Esophagus squamous epithelium (tissue), 5 donors: ENCODE measurements at regions not wholly inside any gene's neighbourhood (a gene's known extent, or its start where the extent isn't known, plus 50 kb on each side); places are given as distances from the start of the nearest gene placed in this dataset.

Experiments
- DNase-seq: peaks from one replicate; lab custom pipeline; 2025; lab: John Stamatoyannopoulos, UW
- H3K27ac ChIP-seq, 4 donors: fragments of 200-600 bp; sonication (generic); one replicate each; pipeline ENCODE4 v1.5.1; 2016 to 2019; ENCODE audit warnings: mild to moderate bottlenecking in 1 of 4
- H3K27me3 ChIP-seq, 4 donors: fragments of 200-600 bp; sonication (generic); 1 replicate in 3 of 4; 2 replicates in 1 of 4; pipeline versions ENCODE4 v1.5.1 to v1.6.0; 2017 to 2021; ENCODE audit warnings: antibody characterized with exemption in 1 of 4
- H3K36me3 ChIP-seq, 3 donors: fragments of 200-600 bp; sonication (generic); one replicate each; pipeline ENCODE4 v1.5.1; 2016 to 2019
- H3K4me1 ChIP-seq, 3 donors: fragments of 200-600 bp; sonication (generic); one replicate each; pipeline ENCODE4 v1.5.1; 2017 to 2019
- H3K4me3 ChIP-seq, 4 donors: fragments of 200-600 bp; sonication (generic); 1 replicate in 3 of 4; 2 replicates in 1 of 4; pipeline ENCODE4 v1.5.1; 2016 to 2019; ENCODE audit warnings: mild to moderate bottlenecking in 2 of 4, moderate library complexity in 1 of 4
- H3K9me3 ChIP-seq, 3 donors: fragments of 200-600 bp; sonication (generic); one replicate each; pipeline ENCODE4 v1.5.1; 2016 to 2019
- CTCF ChIP-seq, 6 experiments: fragments of 450-650 bp in 4 of 6; fragments of 200-600 bp in 2 of 6; sonication (generic) in 2 of 6; IDR thresholded peaks; one replicate each; pipeline ENCODE4 v1.5.1; 2016 to 2019; ENCODE audit warnings: antibody characterized with exemption in 6 of 6, mild to moderate bottlenecking in 4 of 6, moderate library complexity in 4 of 6
- POLR2A ChIP-seq, 4 donors: fragments of 450-650 bp; IDR thresholded peaks; one replicate each; pipeline ENCODE4 v1.6.1; 2017; ENCODE audit warnings: antibody characterized with exemption in 4 of 4, mild to moderate bottlenecking in 4 of 4, moderate library complexity in 3 of 4
- WGBS, 2 donors: methylation state at CpG; one replicate each; pipeline ENCODE4 v1.1.5; 2018; 5-methylcytosine and 5-hydroxymethylcytosine counted together
- intact Hi-C: fragments of 100-400 bp; cut with DNase I; formaldehyde crosslinking; loops from one replicate; pipeline ENCODE4 v1.15.0; 2022
- donor health status: DM: yes; HTN: yes; CAD: no.

GRCh38 chr5:109923205-109923604, 233.5 kb downstream of the MAN2A1 start:
- TF ChIP-seq CTCF (IDR thresholded peaks at IDR 0.05), result no peak
- no peak for TF ChIP-seq POLR2A (IDR thresholded peaks at IDR 0.05)
- no peak overlapping the region for H3K4me3 ChIP-seq
- no peaks in the 10 kb centered on the region for H3K4me1 ChIP-seq
- intact Hi-C loops, result no loop called here
- H3K36me3 ChIP-seq, result no peaks in the 10 kb centered on the region
- 43% methylated on average over 1 of the region's 1 CpG; no CpG with 5 or more reads in 1 of the 2 donors for WGBS, 2 donors
- H3K27me3 ChIP-seq, result no peaks in the 10 kb centered on the region
- DNase-seq, result no peak
- H3K27ac ChIP-seq, result no peak overlapping the region
- no peaks in the 10 kb centered on the region for H3K9me3 ChIP-seq

- Histone ChIP-seq H3K36me3 (no peaks in the 10 kb centered on the region), H3K4me1 (no peaks in the 10 kb centered on the region), H3K9me3 (no peaks in the 10 kb centered on the region), H3K4me3 (no peak overlapping the region), H3K27ac (no peak overlapping the region), H3K27me3 (no peaks in the 10 kb centered on the region)
- intact Hi-C loops, result no loop called here
- DNase-seq, result no peak
- TF ChIP-seq CTCF (IDR thresholded peaks at IDR 0.05) (no peak), POLR2A (IDR thresholded peaks at IDR 0.05) (no peak)
- whole genome bisulfite sequencing, 2 donors, result 88 to 90% methylated on average over 7 of the region's 7 CpGs
Observed at GRCh38 chr5:109924237-109925107, 234.7 kb downstream of the MAN2A1 start.

- WGBS, 2 donors, result 60 to 71% methylated on average over 3 of the region's 3 CpGs
- no peak for TF ChIP-seq POLR2A (IDR thresholded peaks at IDR 0.05)
- no peak for TF ChIP-seq CTCF (IDR thresholded peaks at IDR 0.05)
- Histone ChIP-seq H3K36me3 (no peaks in the 10 kb centered on the region), H3K27me3 (no peaks in the 10 kb centered on the region), H3K27ac (no peak overlapping the region), H3K4me1 (no peaks in the 10 kb centered on the region), H3K9me3 (no peaks in the 10 kb centered on the region), H3K4me3 (no peak overlapping the region)
- no peak for DNase-seq
- intact Hi-C loops, result no loop called here
Observed at GRCh38 chr5:109927639-109928038, 237.9 kb downstream of the MAN2A1 start.

- WGBS, 2 donors, result 74 to 83% methylated on average over 2 of the region's 2 CpGs
- no peak overlapping the region for H3K27ac ChIP-seq
- no peak for DNase-seq
- intact Hi-C loops, result no loop called here
- no peaks in the 10 kb centered on the region for H3K36me3 ChIP-seq
- no peak for TF ChIP-seq CTCF (IDR thresholded peaks at IDR 0.05)
- no peak for TF ChIP-seq POLR2A (IDR thresholded peaks at IDR 0.05)
- H3K27me3 ChIP-seq, result no peaks in the 10 kb centered on the region
- no peaks in the 10 kb centered on the region for H3K4me1 ChIP-seq
- H3K4me3 ChIP-seq, result no peak overlapping the region
- no peaks in the 10 kb centered on the region for H3K9me3 ChIP-seq
Observed at GRCh38 chr5:109928046-109928445, 238.3 kb downstream of the MAN2A1 start.

- TF ChIP-seq POLR2A (IDR thresholded peaks at IDR 0.05) (no peak), CTCF (IDR thresholded peaks at IDR 0.05) (no peak)
- no peaks in the 10 kb centered on the region for H3K36me3 ChIP-seq
- WGBS, 2 donors, result 85 to 98% methylated on average over 2 of the region's 2 CpGs
- no peak overlapping the region for H3K4me3 ChIP-seq
- H3K4me1 ChIP-seq, result no peaks in the 10 kb centered on the region
- H3K9me3 ChIP-seq, result no peaks in the 10 kb centered on the region
- intact Hi-C loops, result no loop called here
- DNase-seq, result no peak
- no peaks in the 10 kb centered on the region for H3K27me3 ChIP-seq
- no peak overlapping the region for H3K27ac ChIP-seq
Observed at GRCh38 chr5:109928811-109929210, 239.1 kb downstream of the MAN2A1 start.
